Omental fat pad (tissue), 3 donors: ENCODE measurements at regions not wholly inside any gene's neighbourhood (a gene's known extent, or its start where the extent isn't known, plus 50 kb on each side); places are given as distances from the start of the nearest gene placed in this dataset.
"Not testable (repeated sequence)": the region's sequence is repeated elsewhere in the genome, so short reads cannot be mapped to it uniquely, and the experiment has no call there.

Source experiments
- ATAC-seq: fragments of 150-250 bp; one replicate; pipeline ENCODE4 v1.9.1; 2016; ENCODE audit warnings: mild to moderate bottlenecking, moderate library complexity; ENCODE audit not compliant: low FRiP score
- DNase-seq: peaks from one replicate; pipeline ENCODE4 v3.0.0-alpha.2; 2019; ENCODE audit warnings: low spot score
- CTCF ChIP-seq, 3 donors: fragments of 450-650 bp; IDR thresholded peaks; one replicate each; pipeline ENCODE4 v1.5.1; 2016 to 2017; ENCODE audit warnings: antibody characterized with exemption in 3 of 3, mild to moderate bottlenecking in 3 of 3, moderate library complexity in 2 of 3

- ATAC-seq (no peak), DNase-seq (no peak)
- no peak for TF ChIP-seq CTCF (IDR thresholded peaks at IDR 0.05)
These were observed 796.2 kb downstream of the KCNJ3 start for GRCh38 chr2:155494744-155495143.

DNA sequence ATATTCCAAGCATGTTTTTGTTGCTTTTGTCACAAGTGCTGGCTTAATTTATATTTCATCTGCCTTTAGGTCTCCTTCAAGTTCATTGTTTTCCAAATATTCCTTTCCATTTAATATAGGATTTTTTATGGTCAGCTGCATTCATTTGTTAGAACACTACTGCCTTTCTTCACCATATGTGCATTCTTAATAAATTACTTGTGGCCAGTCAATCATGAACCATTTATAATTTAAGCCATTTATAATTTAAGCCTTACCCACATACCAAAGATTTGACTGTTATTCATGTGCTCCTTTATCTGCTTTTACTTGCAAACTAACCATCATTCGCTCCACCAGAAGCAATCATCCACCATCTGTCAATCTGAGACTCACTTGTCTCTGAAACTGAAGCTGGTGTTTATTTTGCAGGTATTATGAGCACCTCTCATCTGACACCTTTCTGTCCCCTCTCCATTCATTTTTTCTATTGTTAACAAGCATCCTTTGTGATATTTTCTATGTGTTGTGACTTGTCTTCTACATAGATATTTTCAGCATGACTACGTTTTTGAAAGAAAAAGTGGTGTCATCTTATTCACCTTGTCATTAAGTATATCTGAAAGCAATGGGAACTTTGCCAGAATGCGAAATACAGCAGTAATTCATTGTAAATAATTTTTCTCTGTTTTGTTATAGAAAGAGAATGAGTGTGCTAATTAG, 786.8 kb downstream of the KCNJ3 start:
- ATAC-seq (no peak), DNase-seq (no peak)
- no peak for TF ChIP-seq CTCF (IDR thresholded peaks at IDR 0.05)

- DNase-seq = no peak
- ATAC-seq = no peak
- no peak for TF ChIP-seq CTCF (IDR thresholded peaks at IDR 0.05)
These were observed 782.6 kb downstream of the KCNJ3 start for GRCh38 chr2:155481141-155481540.

GRCh38 chr2:155472018-155472417, 773.5 kb downstream of the KCNJ3 start:
- DNase-seq, ATAC-seq: not testable (repeated sequence)

DNA sequence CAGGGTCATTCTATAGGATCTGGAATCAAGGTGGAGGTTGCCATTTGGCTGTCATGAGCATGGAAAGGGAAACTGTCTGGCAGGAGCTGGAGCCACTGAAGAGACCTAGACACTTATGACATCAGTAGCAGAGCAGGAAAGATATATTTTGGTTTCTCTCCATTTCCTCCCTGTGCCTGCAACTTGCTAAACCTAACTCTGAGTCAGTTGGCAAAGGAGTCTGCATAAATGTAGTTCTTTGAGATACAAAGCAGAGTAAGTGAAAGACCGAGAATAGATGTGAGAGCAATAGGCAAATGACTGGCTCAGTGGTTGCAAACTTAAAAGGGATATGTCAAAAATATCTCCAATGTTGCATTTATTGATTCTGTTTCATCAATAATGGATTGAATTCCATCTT, 757.7 kb downstream of the KCNJ3 start:
- no peak for ATAC-seq
- TF ChIP-seq CTCF (IDR thresholded peaks at IDR 0.05) = no peak
- no peak for DNase-seq

DNA sequence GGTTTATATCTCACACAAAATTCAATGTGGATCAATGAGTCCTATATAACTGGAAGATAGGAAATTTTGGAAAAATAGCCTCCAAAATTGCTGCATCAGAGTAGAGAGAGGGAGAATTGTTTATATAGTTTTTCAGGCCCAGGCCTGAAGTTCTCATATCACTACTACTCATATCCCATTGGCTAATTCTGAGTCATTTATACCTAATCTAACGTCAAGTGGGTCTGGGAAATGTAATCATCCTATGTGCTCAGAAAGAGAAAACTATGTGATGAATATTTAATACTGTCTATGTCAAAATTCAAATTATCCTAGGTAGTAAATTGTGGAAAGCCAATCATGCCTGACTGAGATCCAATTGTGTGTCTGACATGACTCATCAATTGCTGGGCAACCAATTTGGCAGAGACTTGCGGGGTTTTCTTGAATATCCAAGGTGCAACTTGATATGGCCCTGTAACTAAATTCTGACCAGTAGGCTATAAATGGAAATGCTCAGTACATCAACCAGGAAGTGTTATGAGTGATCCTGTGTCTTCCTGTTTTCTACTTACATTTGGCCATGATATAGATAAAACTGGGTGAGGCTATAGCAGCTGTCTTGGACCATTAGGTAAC, 744.4 kb downstream of the KCNJ3 start:
- no peak for DNase-seq
- TF ChIP-seq CTCF (IDR thresholded peaks at IDR 0.05) = no peak
- ATAC-seq = no peak

- no peak for ATAC-seq
- no peak for DNase-seq
- TF ChIP-seq CTCF (IDR thresholded peaks at IDR 0.05) = no peak
These were observed 743.6 kb downstream of the KCNJ3 start for GRCh38 chr2:155442088-155442487.
